ENCODE measurements at regions not wholly inside any gene's neighbourhood (a gene's known extent, or its start where the extent isn't known, plus 50 kb on each side); places are given as distances from the start of the nearest gene placed in this dataset.
"Not testable (repeated sequence)": the region's sequence is repeated elsewhere in the genome, so short reads cannot be mapped to it uniquely, and the experiment has no call there.

DNA sequence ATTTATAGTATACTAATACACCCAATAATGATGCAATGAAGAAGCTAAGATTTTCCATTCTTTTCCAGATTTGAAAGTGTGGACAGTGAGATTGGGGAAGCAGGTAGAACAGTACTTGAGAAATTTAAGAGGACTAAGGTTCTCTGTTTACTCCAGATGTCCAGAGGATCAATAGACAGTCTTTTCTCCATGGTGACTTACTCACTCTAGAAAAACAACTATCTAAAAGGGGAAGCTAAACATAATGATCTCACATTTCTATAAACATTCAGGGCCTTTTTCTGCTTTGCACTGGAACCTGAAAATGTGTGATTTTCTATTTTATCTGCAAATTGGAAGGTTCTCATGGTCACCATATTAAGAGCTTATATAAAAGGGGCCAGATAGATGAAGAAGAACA is 93.9 kb upstream of the ZBTB18 start:
- H2AFZ ChIP-seq (ENCODE audit: low read length): no peak overlapping the region
- H3K27ac ChIP-seq (ENCODE audit: low read length): no peak overlapping the region
- H3K4me2 ChIP-seq (ENCODE audit: low read depth, low read length): no peak overlapping the region
- no peaks in the 10 kb centered on the region for H3K4me1 ChIP-seq (ENCODE audit: low read length)
- no peaks in the 10 kb centered on the region for H3K27me3 ChIP-seq (replicated peaks; ENCODE audit: insufficient read depth, low read length)
- no peaks in the 10 kb centered on the region for H4K20me1 ChIP-seq (ENCODE audit: insufficient read depth, low read length)
- H3K79me2 ChIP-seq (ENCODE audit: low read length): no peaks in the 10 kb centered on the region
- no peak for DNase-seq
- no peaks in the 10 kb centered on the region for H3K36me3 ChIP-seq (replicated peaks; ENCODE audit: insufficient read depth, low read length)
- no peak overlapping the region for H3K4me3 ChIP-seq (ENCODE audit: low read length)
- TF ChIP-seq EZH2 (optimal IDR thresholded peaks at IDR 0.05; ENCODE audit: low read depth, low read length) (no peak), EZH2phosphoT487 (IDR thresholded peaks at IDR 0.05; ENCODE audit: low read length) (no peak)
- TF ChIP-seq, protein P1, sequence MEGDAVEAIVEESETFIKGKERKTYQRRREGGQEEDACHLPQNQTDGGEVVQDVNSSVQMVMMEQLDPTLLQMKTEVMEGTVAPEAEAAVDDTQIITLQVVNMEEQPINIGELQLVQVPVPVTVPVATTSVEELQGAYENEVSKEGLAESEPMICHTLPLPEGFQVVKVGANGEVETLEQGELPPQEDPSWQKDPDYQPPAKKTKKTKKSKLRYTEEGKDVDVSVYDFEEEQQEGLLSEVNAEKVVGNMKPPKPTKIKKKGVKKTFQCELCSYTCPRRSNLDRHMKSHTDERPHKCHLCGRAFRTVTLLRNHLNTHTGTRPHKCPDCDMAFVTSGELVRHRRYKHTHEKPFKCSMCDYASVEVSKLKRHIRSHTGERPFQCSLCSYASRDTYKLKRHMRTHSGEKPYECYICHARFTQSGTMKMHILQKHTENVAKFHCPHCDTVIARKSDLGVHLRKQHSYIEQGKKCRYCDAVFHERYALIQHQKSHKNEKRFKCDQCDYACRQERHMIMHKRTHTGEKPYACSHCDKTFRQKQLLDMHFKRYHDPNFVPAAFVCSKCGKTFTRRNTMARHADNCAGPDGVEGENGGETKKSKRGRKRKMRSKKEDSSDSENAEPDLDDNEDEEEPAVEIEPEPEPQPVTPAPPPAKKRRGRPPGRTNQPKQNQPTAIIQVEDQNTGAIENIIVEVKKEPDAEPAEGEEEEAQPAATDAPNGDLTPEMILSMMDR (IDR thresholded peaks at IDR 0.05; ENCODE audit: low read length): no peak
- H3K9ac ChIP-seq (ENCODE audit: low read length): no peak overlapping the region
- H3K9me2 ChIP-seq (replicated peaks; ENCODE audit: insufficient read depth, low read length): no peaks in the 10 kb centered on the region
- no peaks in the 10 kb centered on the region for H3K9me3 ChIP-seq (replicated peaks; ENCODE audit: insufficient read depth, low read length)
- no peaks in the 10 kb centered on the region for H3F3A ChIP-seq (ENCODE audit: insufficient read depth, low read length)

DNA sequence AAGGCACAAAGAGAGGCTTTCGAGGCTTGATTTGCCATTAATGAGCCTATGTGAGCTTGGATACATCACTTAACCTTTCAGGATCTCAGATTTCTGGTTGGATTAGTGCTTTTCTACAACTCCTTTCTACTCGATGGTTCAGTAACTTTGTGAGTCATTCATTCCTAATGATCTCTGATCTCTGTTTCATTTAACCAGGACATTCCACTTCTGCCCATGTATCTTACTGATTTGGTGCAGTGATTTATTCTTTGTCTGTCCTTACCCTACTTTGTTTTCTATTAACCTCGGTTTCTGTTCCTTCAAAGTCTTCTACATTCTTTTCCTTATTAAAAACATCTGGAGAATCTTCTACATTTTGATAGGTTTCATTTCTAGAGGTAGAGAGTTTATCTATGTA is 94.6 kb upstream of the ZBTB18 start:
- Histone ChIP-seq H3K9ac (ENCODE audit: low read length) (no peak overlapping the region), H3K9me2 (replicated peaks; ENCODE audit: insufficient read depth, low read length) (no peaks in the 10 kb centered on the region), H3K4me3 (ENCODE audit: low read length) (no peak overlapping the region), H3K4me1 (ENCODE audit: low read length) (no peaks in the 10 kb centered on the region), H4K20me1 (ENCODE audit: insufficient read depth, low read length) (no peaks in the 10 kb centered on the region), H3K27ac (ENCODE audit: low read length) (no peak overlapping the region), H3F3A (ENCODE audit: insufficient read depth, low read length) (no peaks in the 10 kb centered on the region), H3K4me2 (ENCODE audit: low read depth, low read length) (no peak overlapping the region), H3K9me3 (replicated peaks; ENCODE audit: insufficient read depth, low read length) (no peaks in the 10 kb centered on the region), H3K79me2 (ENCODE audit: low read length) (no peaks in the 10 kb centered on the region), H2AFZ (ENCODE audit: low read length) (no peak overlapping the region), H3K36me3 (replicated peaks; ENCODE audit: insufficient read depth, low read length) (no peaks in the 10 kb centered on the region), H3K27me3 (replicated peaks; ENCODE audit: insufficient read depth, low read length) (no peaks in the 10 kb centered on the region)
- TF ChIP-seq EZH2 (optimal IDR thresholded peaks at IDR 0.05; ENCODE audit: low read depth, low read length): no peak
- TF ChIP-seq, protein P1 (IDR thresholded peaks at IDR 0.05; ENCODE audit: low read length): no peak
- TF ChIP-seq EZH2phosphoT487 (IDR thresholded peaks at IDR 0.05; ENCODE audit: low read length): no peak
- no peak for DNase-seq

DNA sequence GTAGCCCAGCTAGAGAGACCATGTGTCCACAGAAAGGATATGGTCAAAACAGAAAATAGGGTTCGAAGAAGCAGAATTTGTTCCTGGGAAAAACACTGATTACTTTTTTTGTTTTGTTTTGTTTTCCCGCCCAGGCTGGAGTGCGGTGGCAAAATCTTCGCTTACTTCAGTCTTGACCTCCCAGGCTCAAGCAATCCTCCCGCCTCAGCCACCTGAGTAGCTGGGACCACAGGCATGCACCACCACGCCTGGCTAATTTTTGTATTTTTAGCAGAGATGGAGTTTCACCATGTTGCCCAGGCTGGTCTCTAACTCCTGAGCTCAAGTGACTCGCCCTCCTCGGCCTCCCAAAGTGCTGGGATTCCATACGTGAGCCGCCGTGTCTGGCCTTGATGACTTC is 99.9 kb upstream of the ZBTB18 start:
- not testable (repeated sequence) for H3K9me2 ChIP-seq (replicated peaks; ENCODE audit: insufficient read depth, low read length); H3K27ac ChIP-seq (ENCODE audit: low read length); DNase-seq; H3K4me2 ChIP-seq (ENCODE audit: low read depth, low read length); H3K27me3 ChIP-seq (replicated peaks; ENCODE audit: insufficient read depth, low read length); H3K4me1 ChIP-seq (ENCODE audit: low read length); H3F3A ChIP-seq (ENCODE audit: insufficient read depth, low read length); H3K79me2 ChIP-seq (ENCODE audit: low read length); H3K36me3 ChIP-seq (replicated peaks; ENCODE audit: insufficient read depth, low read length); H3K9ac ChIP-seq (ENCODE audit: low read length); H3K4me3 ChIP-seq (ENCODE audit: low read length); H4K20me1 ChIP-seq (ENCODE audit: insufficient read depth, low read length); H2AFZ ChIP-seq (ENCODE audit: low read length); H3K9me3 ChIP-seq (replicated peaks; ENCODE audit: insufficient read depth, low read length)

DNA sequence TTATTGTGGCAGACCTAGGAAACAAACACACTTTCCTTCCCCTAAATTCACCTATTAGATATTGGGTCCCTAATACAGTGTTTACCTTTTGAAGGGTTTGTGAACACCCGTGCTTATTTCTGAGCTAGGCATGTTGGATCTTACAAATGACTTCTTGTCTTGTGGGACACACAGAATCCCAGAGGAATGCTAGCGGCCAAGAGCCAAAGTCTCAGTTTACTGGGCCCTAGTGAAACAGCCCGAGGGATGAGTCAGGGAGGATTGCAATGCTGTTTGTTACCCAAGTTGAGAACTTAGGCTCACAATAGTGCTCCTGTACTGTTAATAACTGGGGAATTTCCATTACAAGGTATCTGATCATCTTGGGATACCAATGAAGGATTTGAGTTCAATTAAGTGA is 100.1 kb upstream of the AKT3 start:
- H2AFZ ChIP-seq (ENCODE audit: low read length): no peak overlapping the region
- H3K9ac ChIP-seq (ENCODE audit: low read length): no peak overlapping the region
- H3F3A ChIP-seq (ENCODE audit: insufficient read depth, low read length): no peaks in the 10 kb centered on the region
- H3K27ac ChIP-seq (ENCODE audit: low read length): no peak overlapping the region
- no peaks in the 10 kb centered on the region for H3K36me3 ChIP-seq (replicated peaks; ENCODE audit: insufficient read depth, low read length)
- DNase-seq: no peak
- H3K9me3 ChIP-seq (replicated peaks; ENCODE audit: insufficient read depth, low read length): no peaks in the 10 kb centered on the region
- no peaks in the 10 kb centered on the region for H4K20me1 ChIP-seq (ENCODE audit: insufficient read depth, low read length)
- H3K4me3 ChIP-seq (ENCODE audit: low read length): no peak overlapping the region
- no peaks in the 10 kb centered on the region for H3K4me1 ChIP-seq (ENCODE audit: low read length)
- no peaks in the 10 kb centered on the region for H3K79me2 ChIP-seq (ENCODE audit: low read length)
- H3K27me3 ChIP-seq (replicated peaks; ENCODE audit: insufficient read depth, low read length): no peaks in the 10 kb centered on the region
- TF ChIP-seq EZH2phosphoT487 (IDR thresholded peaks at IDR 0.05; ENCODE audit: low read length) (no peak), EZH2 (optimal IDR thresholded peaks at IDR 0.05; ENCODE audit: low read depth, low read length) (no peak)
- TF ChIP-seq, protein P1 (IDR thresholded peaks at IDR 0.05; ENCODE audit: low read length): no peak
- no peaks in the 10 kb centered on the region for H3K9me2 ChIP-seq (replicated peaks; ENCODE audit: insufficient read depth, low read length)
- no peak overlapping the region for H3K4me2 ChIP-seq (ENCODE audit: low read depth, low read length)

Data from MM.1S (cell line).